ENCODE measurements at regions not wholly inside any gene's neighbourhood (a gene's known extent, or its start where the extent isn't known, plus 50 kb on each side); places are given as distances from the start of the nearest gene placed in this dataset.

- TF ChIP-seq CTCF (conservative IDR thresholded peaks at IDR 0.05; ENCODE audit: low read depth, low read length) (no peak), USF2 (IDR thresholded peaks at IDR 0.05; ENCODE audit: low read depth, low read length) (no peak), FOS (IDR thresholded peaks at IDR 0.05; ENCODE audit: low read depth, low read length) (no peak), RFX5 (IDR thresholded peaks at IDR 0.05; ENCODE audit: low read depth, low read length) (no peak), SMC3 (IDR thresholded peaks at IDR 0.05; ENCODE audit: low read depth, low read length) (no peak), POLR2A (IDR thresholded peaks at IDR 0.05; ENCODE audit: low read depth, low read length) (no peak)
These were observed 324.2 kb downstream of the NEK10 start for GRCh38 chr3:27044931-27045481.

Measured in IMR-90 (cell line).